ENCODE measurements at regions not wholly inside any gene's neighbourhood (a gene's known extent, or its start where the extent isn't known, plus 50 kb on each side); places are given as distances from the start of the nearest gene placed in this dataset.

GRCh38 chr5:61627531-61627930 is 295.5 kb downstream of the ZSWIM6 start:
- ChIA-PET POLR2A (no interaction called here), CTCF (no interaction called here)
- FAIRE-seq, result no peak
- no peaks in the 10 kb centered on the region for H3K36me3 ChIP-seq (ENCODE audit: control insufficient read depth in 2 of 2, extremely low read depth in 1 of 2, insufficient read depth in 2 of 2, low read length in 2 of 2)
- dilution Hi-C loops (cut with MboI; ENCODE audit: extremely low pct_ligation_motif_present, low sequenced_read_pairs), result no loop called here
- TF ChIP-seq GATA2 (IDR thresholded peaks at IDR 0.05; ENCODE audit: insufficient read depth, insufficient read length, low read depth, low read length) (no peak), POLR2AphosphoS5 (IDR thresholded peaks at IDR 0.05; ENCODE audit: insufficient read depth, low read depth, low read length) (no peak), MAX (IDR thresholded peaks at IDR 0.05; ENCODE audit: insufficient read depth, insufficient read length) (no peak), POLR2A (IDR thresholded peaks at IDR 0.05; ENCODE audit: low read depth, low read length) (no peak), EZH2 (IDR thresholded peaks at IDR 0.05; ENCODE audit: borderline replicate concordance, low read depth, low read length, severe bottlenecking) (no peak), JUN (IDR thresholded peaks at IDR 0.05; ENCODE audit: borderline replicate concordance, insufficient read depth, insufficient read length, low read depth) (no peak), FOS (IDR thresholded peaks at IDR 0.05; ENCODE audit: borderline replicate concordance, insufficient read depth, low read length) (no peak), MYC (IDR thresholded peaks at IDR 0.05; ENCODE audit: low read depth, low read length) (no peak), CTCF (IDR thresholded peaks at IDR 0.05; ENCODE audit: extremely low read depth in 1 of 2, insufficient read depth in 1 of 2, low read depth in 1 of 2, low read length in 2 of 2) (no peak)
- no peak overlapping the region for H3K9ac ChIP-seq (replicated peaks; ENCODE audit: extremely low read depth, insufficient read depth, low read length)
- no peak overlapping the region for H3K4me2 ChIP-seq (ENCODE audit: insufficient read depth, low read length)
- DNase-seq (ENCODE audit: low read depth, low spot score), result no peak
- no peaks in the 10 kb centered on the region for H3K9me3 ChIP-seq (replicated peaks; ENCODE audit: control insufficient read depth, insufficient read depth, low read length)
- peaks cover 10% of the 10 kb centered on the region for H3K4me1 ChIP-seq (ENCODE audit: control insufficient read depth, extremely low read depth, insufficient read depth, low read length)
- no TSS peak for BruUV-seq (replicated peaks)
- H2AFZ ChIP-seq (ENCODE audit: low read depth, low read length), result no peak overlapping the region
- no peaks in the 10 kb centered on the region for H3K9me1 ChIP-seq (replicated peaks; ENCODE audit: control insufficient read depth, extremely low read depth, insufficient read depth, low read length)
- H3K27ac ChIP-seq (ENCODE audit: insufficient read depth, low read depth, low read length), result no peak overlapping the region
- H4K20me1 ChIP-seq (replicated peaks; ENCODE audit: control insufficient read depth, extremely low read depth, insufficient read depth, low read length), result no peaks in the 10 kb centered on the region
- no peak overlapping the region for H3K4me3 ChIP-seq (replicated peaks in 1 of 3; ENCODE audit: insufficient read depth in 1 of 3, low read depth in 1 of 3, low read length in 3 of 3)
- H3K79me2 ChIP-seq (ENCODE audit: control insufficient read depth, insufficient read depth, low read length), result no peaks in the 10 kb centered on the region
- H3K27me3 ChIP-seq (ENCODE audit: control insufficient read depth in 2 of 2, insufficient read depth in 2 of 2, low read length in 2 of 2), result no peaks in the 10 kb centered on the region
- intact Hi-C loops (cut with micrococcal nuclease), result loop anchor here (5.0 kb wide), 2 partner anchors 295 to 465 kb away; partner anchors contain the start of genes SMIM15 and ZSWIM6
